ENCODE measurements at regions not wholly inside any gene's neighbourhood (a gene's known extent, or its start where the extent isn't known, plus 50 kb on each side); places are given as distances from the start of the nearest gene placed in this dataset.

DNA sequence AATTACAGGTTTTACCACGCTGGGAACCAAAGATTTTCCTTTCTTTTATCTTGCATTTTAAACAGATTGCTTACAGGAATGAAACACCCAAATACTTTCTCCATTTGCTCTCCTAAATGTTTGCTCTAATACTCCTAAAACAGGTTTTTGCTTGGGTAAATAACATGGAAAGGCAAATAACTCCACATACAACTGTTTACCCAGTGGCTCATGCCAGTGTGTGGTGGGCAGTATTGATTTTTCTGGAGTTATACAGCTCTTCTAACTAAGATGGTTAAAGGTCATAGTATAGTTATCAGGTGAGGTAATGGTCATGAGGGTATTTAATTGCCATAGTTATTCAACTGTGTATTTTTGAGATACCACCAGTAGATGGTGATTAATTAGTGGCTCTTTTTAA, 61.2 kb upstream of the RAB27B start:
- TF ChIP-seq POLR2A (IDR thresholded peaks at IDR 0.05) (no peak), CTCF (IDR thresholded peaks at IDR 0.05) (no peak), POLR2AphosphoS5 (IDR thresholded peaks at IDR 0.05) (no peak)

All from prostate gland (tissue), 2 donors.